HFFc6 (cell line): ENCODE measurements at regions not wholly inside any gene's neighbourhood (a gene's known extent, or its start where the extent isn't known, plus 50 kb on each side); places are given as distances from the start of the nearest gene placed in this dataset.
A peak's percentile ranks its signal among the peaks of the same experiment; 100 is the strongest.

Experiments used
- DNase-seq: peaks from one replicate; pipeline ENCODE4 v3.0.0-alpha.2; 2018
- H3K27ac Mint-ChIP-seq: 2 replicates; pipeline ENCODE4 v1.8.0; 2020; ENCODE audit warnings: mild to moderate bottlenecking, mixed read lengths
- H3K27me3 Mint-ChIP-seq: 2 replicates; pipeline ENCODE4 v1.8.0; 2021; ENCODE audit warnings: mild to moderate bottlenecking, moderate library complexity, mixed read lengths; ENCODE audit not compliant: insufficient read depth
- H3K36me3 Mint-ChIP-seq: 2 replicates; pipeline ENCODE4 v1.8.0; 2021; ENCODE audit warnings: low read depth, mixed read lengths
- H3K4me1 Mint-ChIP-seq: 2 replicates; pipeline ENCODE4 v1.8.0; 2020; ENCODE audit warnings: low read depth, mixed read lengths
- H3K4me3 Mint-ChIP-seq: 2 replicates; pipeline ENCODE4 v1.8.0; 2020; ENCODE audit warnings: mild to moderate bottlenecking, moderate library complexity, mixed read lengths
- H3K9me3 Mint-ChIP-seq: 2 replicates; pipeline ENCODE4 v1.8.0; 2020; ENCODE audit warnings: mild to moderate bottlenecking, mixed read lengths
- CTCF ChIP-seq: fragments of 200-600 bp; sonication (generic); IDR thresholded peaks from 2 replicates; pipeline ENCODE4 v1.5.0; 2021; ENCODE audit warnings: antibody characterized with exemption, mild to moderate bottlenecking

- TF ChIP-seq CTCF: no peak
- no peak for DNase-seq
- H3K4me1 Mint-ChIP-seq: peaks cover 7% of the 10 kb centered on the region
- H3K36me3 Mint-ChIP-seq: no peaks in the 10 kb centered on the region
- H3K9me3 Mint-ChIP-seq: peaks cover 5% of the 10 kb centered on the region; the same call in 1 of the 2 replicates
- H3K27me3 Mint-ChIP-seq: peaks cover 4% of the 10 kb centered on the region; the same call in 1 of the 2 replicates
- H3K27ac Mint-ChIP-seq: no peak overlapping the region
- no peak overlapping the region for H3K4me3 Mint-ChIP-seq
Observed at GRCh38 chr14:22231018-22231417, 358.0 kb downstream of the DAD1 start.

- no peak for TF ChIP-seq CTCF
- peaks cover 5% of the 10 kb centered on the region; the same call in 1 of the 2 replicates for H3K9me3 Mint-ChIP-seq
- no peak overlapping the region for H3K4me3 Mint-ChIP-seq
- peaks cover 3% of the 10 kb centered on the region; the same call in 1 of the 2 replicates for H3K27me3 Mint-ChIP-seq
- H3K4me1 Mint-ChIP-seq: peaks cover 12% of the 10 kb centered on the region
- no peak for DNase-seq
- no peaks in the 10 kb centered on the region for H3K36me3 Mint-ChIP-seq
- H3K27ac Mint-ChIP-seq: no peak overlapping the region
Observed at GRCh38 chr14:22230517-22230916, 358.5 kb downstream of the DAD1 start.

GRCh38 chr14:22227084-22227483 is 361.9 kb downstream of the DAD1 start:
- peaks cover 30% of the 10 kb centered on the region for H3K4me1 Mint-ChIP-seq
- no peak overlapping the region for H3K27ac Mint-ChIP-seq
- H3K4me3 Mint-ChIP-seq: no peak overlapping the region
- 0 out of 2 replicates have a peak, but pooled peaks cover 2% of the 10 kb centered on the region for H3K27me3 Mint-ChIP-seq
- no peak for DNase-seq
- H3K36me3 Mint-ChIP-seq: no peaks in the 10 kb centered on the region
- TF ChIP-seq CTCF: no peak
- no peaks in the 10 kb centered on the region for H3K9me3 Mint-ChIP-seq

GRCh38 chr14:22226381-22226780 is 362.6 kb downstream of the DAD1 start:
- no peak overlapping the region; the same call in 1 of the 2 replicates for H3K4me3 Mint-ChIP-seq
- H3K27ac Mint-ChIP-seq: no peak overlapping the region
- peaks cover 30% of the 10 kb centered on the region for H3K4me1 Mint-ChIP-seq
- DNase-seq: peak; percentile 18
- no peaks in the 10 kb centered on the region for H3K36me3 Mint-ChIP-seq
- peaks cover 7% of the 10 kb centered on the region; the same call in 1 of the 2 replicates for H3K27me3 Mint-ChIP-seq
- TF ChIP-seq CTCF: peak; percentile 56
- H3K9me3 Mint-ChIP-seq: no peaks in the 10 kb centered on the region

- no peaks in the 10 kb centered on the region for H3K9me3 Mint-ChIP-seq
- peak; percentile 35 for DNase-seq
- peaks cover 30% of the 10 kb centered on the region for H3K4me1 Mint-ChIP-seq
- peak overlapping the region; percentile 34; the same call in 1 of the 2 replicates for H3K4me3 Mint-ChIP-seq
- H3K27me3 Mint-ChIP-seq: peaks cover 7% of the 10 kb centered on the region; the same call in 1 of the 2 replicates
- H3K27ac Mint-ChIP-seq: peak overlapping the region; percentile 45; the same call in 1 of the 2 replicates
- H3K36me3 Mint-ChIP-seq: no peaks in the 10 kb centered on the region
- no peak for TF ChIP-seq CTCF
Observed at GRCh38 chr14:22225516-22226140, 363.4 kb downstream of the DAD1 start.
